DND-41 (cell line): ENCODE measurements at regions not wholly inside any gene's neighbourhood (a gene's known extent, or its start where the extent isn't known, plus 50 kb on each side); places are given as distances from the start of the nearest gene placed in this dataset.

Experiments
- ATAC-seq: fragments of 200-7000 bp; cut with Tn5 transposase; 3 replicates; pipeline ENCODE4 v1.9.1; 2021; ENCODE audit warnings: low read depth; ENCODE audit not compliant: insufficient read depth
- DNase-seq: peaks from one replicate; pipeline ENCODE4 v3.0.0-alpha.2; 2020
- H2AFZ ChIP-seq: 2 replicates; pipeline ENCODE4 v1.6.0; 2012; ENCODE audit warnings: low read depth, low read length
- H3K27ac ChIP-seq: 2 replicates; pipeline ENCODE4 v1.5.1; 2012; ENCODE audit warnings: low read length, inconsistent platforms
- H3K27me3 ChIP-seq: fragments of 200-600 bp; sonication (generic); 2 replicates; pipeline ENCODE4 v1.6.0; 2012; ENCODE audit warnings: low read length, mild to moderate bottlenecking, inconsistent platforms; ENCODE audit not compliant: insufficient read depth, poor library complexity
- H3K36me3 ChIP-seq: 2 replicates; pipeline ENCODE4 v1.5.1; 2012; ENCODE audit warnings: low read length, inconsistent platforms; ENCODE audit not compliant: insufficient read depth
- H3K4me1 ChIP-seq: 2 replicates; pipeline ENCODE4 v1.5.1; 2012; ENCODE audit warnings: mild to moderate bottlenecking, low read length; ENCODE audit not compliant: insufficient read depth
- H3K4me2 ChIP-seq: 2 replicates; pipeline ENCODE4 v1.6.0; 2012; ENCODE audit warnings: mild to moderate bottlenecking, moderate library complexity, low read length, inconsistent platforms; ENCODE audit not compliant: insufficient read depth
- H3K4me3 ChIP-seq, 2 experiments: fragments of 200-600 bp in 1 of 2; shearing (Covaris generic) in 1 of 2; 2 replicates each; pipeline ENCODE4 v1.5.1; 2012 to 2016; ENCODE audit warnings: inconsistent platforms in 2 of 2, low read length in 2 of 2, mild to moderate bottlenecking in 2 of 2, low read depth in 1 of 2, moderate library complexity in 1 of 2
- H3K79me2 ChIP-seq: 2 replicates; pipeline ENCODE4 v1.6.0; 2012; ENCODE audit warnings: low read length, inconsistent platforms; ENCODE audit not compliant: insufficient read depth
- H3K9ac ChIP-seq: 2 replicates; pipeline ENCODE4 v1.6.0; 2012; ENCODE audit warnings: low read depth, mild to moderate bottlenecking, inconsistent platforms, low read length, moderate library complexity
- H3K9me3 ChIP-seq: 2 replicates; pipeline ENCODE4 v1.5.1; 2012; ENCODE audit warnings: low read length, moderate library complexity, mild to moderate bottlenecking, inconsistent platforms; ENCODE audit not compliant: insufficient read depth, severe bottlenecking
- H4K20me1 ChIP-seq: 2 replicates; pipeline ENCODE4 v1.6.0; 2012; ENCODE audit warnings: low read length; ENCODE audit not compliant: insufficient read depth
- EZH2 ChIP-seq: IDR thresholded peaks from 3 replicates; pipeline ENCODE4 v1.6.1; 2012; ENCODE audit warnings: borderline replicate concordance, low read depth, mild to moderate bottlenecking, moderate library complexity, low read length, inconsistent platforms; ENCODE audit not compliant: severe bottlenecking
- TF ChIP-seq, protein P1 (sequence below): IDR thresholded peaks from 2 replicates; pipeline ENCODE4 v1.5.1; 2012; ENCODE audit warnings: borderline replicate concordance, low read length, moderate library complexity, mild to moderate bottlenecking; ENCODE audit not compliant: poor library complexity, severe bottlenecking; ENCODE audit errors: extremely low read depth

DNA sequence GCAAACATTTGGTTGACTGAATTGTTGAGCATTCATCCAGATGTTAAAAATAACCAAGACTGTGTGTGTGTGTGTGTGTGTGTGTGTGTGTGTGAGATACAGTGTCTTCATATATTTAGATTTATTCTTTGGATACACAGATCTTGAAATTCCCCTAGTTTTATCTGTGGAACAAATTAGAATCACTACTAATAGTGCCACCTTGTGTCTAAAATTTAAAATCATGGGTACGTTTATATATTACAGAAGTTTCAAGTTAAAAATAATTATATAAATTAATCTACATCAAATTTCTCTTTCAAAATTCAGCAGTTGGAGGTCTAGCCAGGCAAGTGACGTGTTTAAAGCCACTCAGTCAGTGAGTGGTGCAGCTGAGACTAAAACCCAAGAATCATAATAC, 1566.2 kb upstream of the TENM4 start:
- DNase-seq (no peak), ATAC-seq (no peak)

DNA sequence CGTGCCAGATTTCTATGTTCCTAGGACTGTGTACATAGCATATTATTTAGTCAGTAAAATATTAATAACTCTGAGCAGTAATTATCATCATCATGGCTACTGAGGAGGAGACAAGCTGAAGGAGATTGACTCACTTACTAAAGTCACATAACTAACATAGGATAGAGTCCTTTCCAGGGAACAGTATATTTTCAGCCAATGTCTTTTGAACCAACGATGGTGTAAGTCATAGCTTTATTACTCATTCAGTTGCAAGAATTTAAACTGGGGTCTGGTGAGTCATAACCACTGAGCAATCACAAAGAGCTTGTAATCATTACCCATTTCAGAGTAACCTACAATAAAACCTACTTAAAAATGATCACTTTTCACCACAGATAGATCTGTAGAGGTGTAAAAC, 1564.8 kb upstream of the TENM4 start:
- Histone ChIP-seq H3K79me2 (no peaks in the 10 kb centered on the region), H3K27me3 (no peaks in the 10 kb centered on the region), H3K4me2 (no peak overlapping the region), H3K9me3 (no peaks in the 10 kb centered on the region), H3K36me3 (no peaks in the 10 kb centered on the region), H3K27ac (no peak overlapping the region), H2AFZ (no peak overlapping the region), H3K9ac (no peak overlapping the region), H3K4me1 (no peaks in the 10 kb centered on the region), H4K20me1 (no peaks in the 10 kb centered on the region), H3K4me3 (no peak overlapping the region)
- ATAC-seq, result no peak
- no peak for DNase-seq
- TF ChIP-seq, protein P1, sequence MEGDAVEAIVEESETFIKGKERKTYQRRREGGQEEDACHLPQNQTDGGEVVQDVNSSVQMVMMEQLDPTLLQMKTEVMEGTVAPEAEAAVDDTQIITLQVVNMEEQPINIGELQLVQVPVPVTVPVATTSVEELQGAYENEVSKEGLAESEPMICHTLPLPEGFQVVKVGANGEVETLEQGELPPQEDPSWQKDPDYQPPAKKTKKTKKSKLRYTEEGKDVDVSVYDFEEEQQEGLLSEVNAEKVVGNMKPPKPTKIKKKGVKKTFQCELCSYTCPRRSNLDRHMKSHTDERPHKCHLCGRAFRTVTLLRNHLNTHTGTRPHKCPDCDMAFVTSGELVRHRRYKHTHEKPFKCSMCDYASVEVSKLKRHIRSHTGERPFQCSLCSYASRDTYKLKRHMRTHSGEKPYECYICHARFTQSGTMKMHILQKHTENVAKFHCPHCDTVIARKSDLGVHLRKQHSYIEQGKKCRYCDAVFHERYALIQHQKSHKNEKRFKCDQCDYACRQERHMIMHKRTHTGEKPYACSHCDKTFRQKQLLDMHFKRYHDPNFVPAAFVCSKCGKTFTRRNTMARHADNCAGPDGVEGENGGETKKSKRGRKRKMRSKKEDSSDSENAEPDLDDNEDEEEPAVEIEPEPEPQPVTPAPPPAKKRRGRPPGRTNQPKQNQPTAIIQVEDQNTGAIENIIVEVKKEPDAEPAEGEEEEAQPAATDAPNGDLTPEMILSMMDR, result no peak
- no peak for TF ChIP-seq EZH2

More for the DNA sequence above, 1566.2 kb upstream of the TENM4 start:
- TF ChIP-seq, protein P1, result peak; percentile 5
- no peak for TF ChIP-seq EZH2
- H3K9me3 ChIP-seq, result no peaks in the 10 kb centered on the region
- no peaks in the 10 kb centered on the region for H3K27me3 ChIP-seq
- H3K27ac ChIP-seq, result no peak overlapping the region
- no peaks in the 10 kb centered on the region for H3K4me1 ChIP-seq
- no peak overlapping the region for H3K4me2 ChIP-seq
- no peak overlapping the region for H3K9ac ChIP-seq
- H3K79me2 ChIP-seq, result no peaks in the 10 kb centered on the region
- no peak overlapping the region for H3K4me3 ChIP-seq
- no peaks in the 10 kb centered on the region for H3K36me3 ChIP-seq
- H2AFZ ChIP-seq, result no peak overlapping the region
- no peaks in the 10 kb centered on the region for H4K20me1 ChIP-seq

DNA sequence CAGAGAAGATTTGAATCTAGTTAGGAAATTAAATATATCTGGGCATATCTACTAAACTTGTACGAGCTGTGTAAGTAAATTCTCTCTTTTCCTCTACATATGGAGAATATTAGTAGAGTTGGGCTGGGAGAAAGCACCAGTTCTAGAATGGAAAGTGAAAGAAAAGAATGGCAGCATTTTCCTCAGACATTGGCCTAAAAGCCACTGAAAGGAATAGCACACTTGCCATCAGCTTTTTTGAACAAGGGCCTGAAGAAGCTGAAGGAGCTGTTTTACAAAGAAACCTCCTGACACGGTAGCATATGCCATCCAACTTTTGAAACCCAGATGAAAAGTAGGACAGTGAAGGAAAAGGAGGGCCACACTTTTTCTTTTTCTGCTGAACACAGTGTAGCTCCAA, 1563.7 kb upstream of the TENM4 start:
- Histone ChIP-seq H2AFZ (no peak overlapping the region), H4K20me1 (no peaks in the 10 kb centered on the region), H3K4me2 (no peak overlapping the region), H3K9me3 (no peaks in the 10 kb centered on the region), H3K27me3 (no peaks in the 10 kb centered on the region), H3K79me2 (no peaks in the 10 kb centered on the region), H3K27ac (no peak overlapping the region), H3K36me3 (no peaks in the 10 kb centered on the region), H3K9ac (no peak overlapping the region), H3K4me3 (no peak overlapping the region), H3K4me1 (no peaks in the 10 kb centered on the region)
- DNase-seq, result no peak
- TF ChIP-seq, protein P1, result no peak
- no peak for ATAC-seq

DNA sequence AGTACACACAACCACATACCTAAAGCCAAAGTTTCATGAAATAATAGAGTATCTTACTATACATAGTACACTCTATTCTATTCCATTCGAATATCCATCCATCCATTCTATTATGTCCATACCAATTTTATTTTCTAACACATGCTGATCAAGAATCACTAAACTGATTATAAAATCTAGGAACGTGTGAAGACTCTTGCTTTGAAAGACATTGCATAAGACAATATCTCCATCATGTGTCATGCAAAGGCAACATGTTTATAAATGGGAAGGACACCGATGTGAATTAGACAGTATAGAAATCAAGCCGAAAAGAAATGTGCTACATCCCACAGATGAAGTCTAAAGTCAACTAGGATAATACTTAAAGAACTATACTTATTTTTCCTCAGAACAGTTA, 1561.5 kb upstream of the TENM4 start:
- Histone ChIP-seq H4K20me1 (no peaks in the 10 kb centered on the region), H3K27ac (no peak overlapping the region), H3K9me3 (no peaks in the 10 kb centered on the region), H3K4me2 (no peak overlapping the region), H3K4me3 (no peak overlapping the region), H3K27me3 (no peaks in the 10 kb centered on the region), H3K36me3 (no peaks in the 10 kb centered on the region), H3K4me1 (no peaks in the 10 kb centered on the region), H3K9ac (no peak overlapping the region), H2AFZ (no peak overlapping the region), H3K79me2 (no peaks in the 10 kb centered on the region)
- TF ChIP-seq, protein P1, result no peak
- no peak for TF ChIP-seq EZH2
- DNase-seq, result no peak
- no peak for ATAC-seq
